GM23248 (cell line): ENCODE measurements at regions not wholly inside any gene's neighbourhood (a gene's known extent, or its start where the extent isn't known, plus 50 kb on each side); places are given as distances from the start of the nearest gene placed in this dataset.

Experiments
- DNase-seq: peaks from one replicate; pipeline ENCODE4 v3.0.0-alpha.2; 2015
- H2AFZ ChIP-seq: fragments of 200-600 bp; sonication (generic); 2 replicates; pipeline ENCODE4 v1.6.1; 2016; ENCODE audit warnings: antibody characterized with exemption
- H3F3A ChIP-seq: fragments of 200-600 bp; sonication (generic); 2 replicates; pipeline ENCODE4 v1.6.1; 2016; ENCODE audit warnings: mild to moderate bottlenecking, antibody characterized with exemption, mixed run types; ENCODE audit not compliant: insufficient read depth
- H3K27ac ChIP-seq: fragments of 200-600 bp; sonication (generic); 2 replicates; pipeline ENCODE4 v1.5.1; 2016; ENCODE audit warnings: mild to moderate bottlenecking
- H3K27me3 ChIP-seq: fragments of 200-600 bp; sonication (generic); replicated peaks from 2 replicates; pipeline ENCODE4 v1.6.1; 2016; ENCODE audit warnings: mild to moderate bottlenecking; ENCODE audit not compliant: insufficient read depth
- H3K36me3 ChIP-seq: fragments of 200-600 bp; sonication (generic); 2 replicates; pipeline ENCODE4 v1.6.1; 2016; ENCODE audit warnings: low read depth, mild to moderate bottlenecking
- H3K4me1 ChIP-seq: fragments of 200-600 bp; sonication (generic); 2 replicates; pipeline ENCODE4 v1.6.1; 2016; ENCODE audit warnings: mild to moderate bottlenecking; ENCODE audit not compliant: insufficient read depth
- H3K4me2 ChIP-seq: fragments of 200-600 bp; sonication (generic); one replicate; pipeline ENCODE4 v1.6.1; 2016; ENCODE audit warnings: mild to moderate bottlenecking; ENCODE audit not compliant: unreplicated experiment
- H3K4me3 ChIP-seq: fragments of 200-600 bp; sonication (generic); 2 replicates; pipeline ENCODE4 v1.5.1; 2016; ENCODE audit warnings: mild to moderate bottlenecking
- H3K79me2 ChIP-seq: fragments of 200-600 bp; sonication (generic); 2 replicates; pipeline ENCODE4 v1.6.1; 2016; ENCODE audit warnings: mild to moderate bottlenecking; ENCODE audit not compliant: insufficient read depth
- H3K9ac ChIP-seq: fragments of 200-600 bp; sonication (generic); 2 replicates; pipeline ENCODE4 v1.6.1; 2016; ENCODE audit warnings: mild to moderate bottlenecking
- H3K9me2 ChIP-seq: fragments of 200-600 bp; sonication (generic); 2 replicates; pipeline ENCODE4 v1.6.1; 2016; ENCODE audit warnings: mixed run types, mild to moderate bottlenecking, moderate library complexity; ENCODE audit not compliant: insufficient read depth
- H3K9me3 ChIP-seq: fragments of 200-600 bp; sonication (generic); one replicate; pipeline ENCODE4 v1.6.1; 2017; ENCODE audit warnings: low read depth
- H4K20me1 ChIP-seq: fragments of 200-600 bp; sonication (generic); 2 replicates; pipeline ENCODE4 v1.6.0; 2016; ENCODE audit not compliant: insufficient read depth
- EZH2 ChIP-seq: fragments of 200-600 bp; sonication (generic); IDR thresholded peaks from 2 replicates; pipeline ENCODE4 v1.6.1; 2018; ENCODE audit warnings: antibody characterized with exemption, mild to moderate bottlenecking; ENCODE audit not compliant: insufficient read depth, poor library complexity, severe bottlenecking
- EZH2phosphoT487 ChIP-seq: fragments of 200-600 bp; sonication (generic); IDR thresholded peaks from 2 replicates; pipeline ENCODE4 v1.6.1; 2018; ENCODE audit warnings: antibody characterized with exemption, moderate library complexity, mild to moderate bottlenecking, low read depth; ENCODE audit not compliant: insufficient read depth
- WGBS, 2 experiments: methylation state at CpG; one replicate each; pipeline ENCODE4 v1.1.6; 2015 to 2017; ENCODE audit warnings: low lambda C conversion rate in 2 of 2, low coverage in 1 of 2; ENCODE audit errors: missing lambda C conversion rate in 2 of 2; 5-methylcytosine and 5-hydroxymethylcytosine counted together
- in situ Hi-C: fragments of 300-500 bp; cut with MboI; formaldehyde crosslinking; loops from 2 replicates; pipeline ENCODE4 v1.15.0; 2020

GRCh38 chr22:27186643-27187042 lies 529.3 kb downstream of the MIAT start:
- Histone ChIP-seq H3K9ac (no peak overlapping the region), H3K27me3 (no peaks in the 10 kb centered on the region), H4K20me1 (no peaks in the 10 kb centered on the region), H3K27ac (no peak overlapping the region), H3K4me2 (no peak overlapping the region), H3F3A (no peaks in the 10 kb centered on the region), H3K79me2 (no peaks in the 10 kb centered on the region), H3K4me1 (no peaks in the 10 kb centered on the region), H3K36me3 (no peaks in the 10 kb centered on the region), H3K9me2 (no peaks in the 10 kb centered on the region), H2AFZ (no peak overlapping the region), H3K9me3 (no peaks in the 10 kb centered on the region), H3K4me3 (no peak overlapping the region)
- DNase-seq = no peak
- TF ChIP-seq EZH2 (no peak), EZH2phosphoT487 (no peak)
- in situ Hi-C loops = no loop called here
- WGBS, 2 experiments = 81 to 86% methylated on average over 7 of the region's 7 CpGs

DNA sequence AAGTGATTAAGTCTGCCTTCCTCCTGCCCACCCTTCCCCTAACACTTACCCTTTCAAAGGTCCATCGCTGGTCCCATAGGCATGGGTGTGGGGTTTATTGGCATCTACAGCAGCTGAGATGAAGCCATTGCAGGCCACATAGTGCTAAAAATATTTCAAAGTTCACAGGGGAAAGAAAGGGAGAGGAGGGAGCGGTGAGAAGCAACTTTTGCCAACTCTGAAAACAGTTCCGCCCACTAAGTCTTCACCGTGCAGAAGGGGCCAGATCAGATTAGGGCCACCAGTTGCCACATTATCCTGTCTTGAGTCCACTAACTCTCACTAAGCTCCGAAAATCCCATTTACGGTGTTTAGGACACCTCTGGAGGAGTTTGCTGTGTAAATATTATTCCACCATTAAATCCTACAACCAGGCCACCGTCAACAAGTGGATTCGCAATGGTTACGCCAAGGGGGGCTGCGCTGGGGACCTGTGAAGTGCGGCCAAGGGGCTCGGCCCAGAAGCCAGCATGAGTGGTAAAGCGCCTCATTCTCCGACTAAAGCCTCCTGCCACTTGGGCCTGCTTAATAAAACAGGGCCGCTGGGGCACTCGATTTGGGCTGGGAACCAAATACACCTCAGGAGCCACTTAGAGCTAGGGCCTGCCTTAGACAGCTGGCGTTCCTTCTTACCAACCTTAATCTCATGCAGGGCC lies 534.9 kb downstream of the MIAT start:
- H3K9me3 ChIP-seq = no peaks in the 10 kb centered on the region
- no peak overlapping the region for H2AFZ ChIP-seq
- in situ Hi-C loops = no loop called here
- H3K27ac ChIP-seq = no peak overlapping the region
- no peak overlapping the region for H3K4me2 ChIP-seq
- no peak overlapping the region for H3K9ac ChIP-seq
- WGBS, 2 experiments = 88 to 89% methylated on average over 17 of the region's 17 CpGs
- H3F3A ChIP-seq = no peaks in the 10 kb centered on the region
- no peaks in the 10 kb centered on the region for H3K36me3 ChIP-seq
- TF ChIP-seq EZH2 (no peak), EZH2phosphoT487 (no peak)
- H3K27me3 ChIP-seq = no peaks in the 10 kb centered on the region
- H3K9me2 ChIP-seq = no peaks in the 10 kb centered on the region
- no peaks in the 10 kb centered on the region for H3K4me1 ChIP-seq
- H4K20me1 ChIP-seq = no peaks in the 10 kb centered on the region
- no peak overlapping the region for H3K4me3 ChIP-seq
- H3K79me2 ChIP-seq = no peaks in the 10 kb centered on the region
- DNase-seq = peak; percentile 26

DNA sequence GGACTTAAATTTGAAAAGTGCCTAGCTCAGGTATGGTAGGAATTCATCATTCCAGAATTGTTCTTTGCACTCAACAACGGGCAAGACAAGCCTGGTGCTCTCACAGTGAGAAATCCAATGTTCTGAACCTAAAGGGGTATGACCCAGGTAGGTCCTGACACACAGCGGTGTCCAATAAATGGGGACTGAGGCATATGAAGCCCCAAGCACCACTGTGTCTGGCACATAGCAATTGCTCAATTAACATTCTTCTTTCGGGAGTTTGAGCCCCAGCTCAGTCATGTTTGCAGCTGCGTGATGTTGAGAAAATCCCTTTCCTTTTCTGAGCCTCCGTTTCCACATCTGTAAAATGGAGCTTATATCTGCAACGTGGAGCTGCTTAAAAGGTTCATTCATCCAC lies 535.8 kb downstream of the MIAT start:
- H2AFZ ChIP-seq = no peak overlapping the region
- WGBS, 2 experiments = 89 to 91% methylated on average over 6 of the region's 6 CpGs
- H4K20me1 ChIP-seq = no peaks in the 10 kb centered on the region
- H3K9me2 ChIP-seq = no peaks in the 10 kb centered on the region
- no peaks in the 10 kb centered on the region for H3K36me3 ChIP-seq
- no peaks in the 10 kb centered on the region for H3F3A ChIP-seq
- in situ Hi-C loops = no loop called here
- H3K4me2 ChIP-seq = no peak overlapping the region
- H3K4me1 ChIP-seq = no peaks in the 10 kb centered on the region
- DNase-seq = no peak
- no peak overlapping the region for H3K4me3 ChIP-seq
- no peaks in the 10 kb centered on the region for H3K27me3 ChIP-seq
- H3K79me2 ChIP-seq = no peaks in the 10 kb centered on the region
- no peak overlapping the region for H3K27ac ChIP-seq
- TF ChIP-seq EZH2phosphoT487 (no peak), EZH2 (no peak)
- no peaks in the 10 kb centered on the region for H3K9me3 ChIP-seq
- no peak overlapping the region for H3K9ac ChIP-seq

DNA sequence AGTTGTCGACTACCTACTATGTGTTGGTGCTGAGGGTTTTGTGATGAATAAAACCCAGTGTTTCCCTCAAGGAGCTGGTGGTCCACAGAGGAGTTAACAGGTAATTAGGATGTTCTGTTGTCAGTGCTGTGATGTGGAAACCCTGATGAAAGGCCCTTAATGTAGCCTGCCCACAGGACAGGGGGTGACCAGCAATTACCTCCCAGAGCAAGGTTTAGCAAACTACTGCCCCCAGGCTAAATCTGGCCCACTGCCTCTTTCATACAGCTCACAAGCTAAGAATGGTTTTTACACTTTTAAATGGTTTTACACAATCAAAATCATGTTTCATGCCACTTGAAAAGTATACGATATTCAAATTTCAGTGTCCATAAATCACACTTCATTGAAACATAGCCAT lies 536.2 kb downstream of the MIAT start:
- no peaks in the 10 kb centered on the region for H3K4me1 ChIP-seq
- WGBS, 2 experiments = 73 to 88% methylated on average over 2 of the region's 2 CpGs

More for the DNA sequence above, 536.2 kb downstream of the MIAT start:
- Histone ChIP-seq H2AFZ (no peak overlapping the region), H3K9me3 (no peaks in the 10 kb centered on the region), H3K9me2 (no peaks in the 10 kb centered on the region), H3K27ac (no peak overlapping the region), H3K9ac (no peak overlapping the region), H3K36me3 (no peaks in the 10 kb centered on the region), H4K20me1 (no peaks in the 10 kb centered on the region), H3K4me2 (no peak overlapping the region), H3K79me2 (no peaks in the 10 kb centered on the region), H3K27me3 (no peaks in the 10 kb centered on the region), H3K4me3 (no peak overlapping the region), H3F3A (no peaks in the 10 kb centered on the region)
- no peak for TF ChIP-seq EZH2
- no peak for TF ChIP-seq EZH2phosphoT487
- in situ Hi-C loops = no loop called here
- no peak for DNase-seq
